NCI-H2107 treated with DMSO at 0.1 percent for 48 hours (cell line): ENCODE measurements at regions not wholly inside any gene's neighbourhood (a gene's known extent, or its start where the extent isn't known, plus 50 kb on each side); places are given as distances from the start of the nearest gene placed in this dataset.
A peak's percentile ranks its signal among the peaks of the same experiment; 100 is the strongest.

Experiments
- DNase-seq: peaks from one replicate; lab custom pipeline; 2025; ENCODE audit not compliant: unreplicated experiment; lab: John Stamatoyannopoulos, UW

DNA sequence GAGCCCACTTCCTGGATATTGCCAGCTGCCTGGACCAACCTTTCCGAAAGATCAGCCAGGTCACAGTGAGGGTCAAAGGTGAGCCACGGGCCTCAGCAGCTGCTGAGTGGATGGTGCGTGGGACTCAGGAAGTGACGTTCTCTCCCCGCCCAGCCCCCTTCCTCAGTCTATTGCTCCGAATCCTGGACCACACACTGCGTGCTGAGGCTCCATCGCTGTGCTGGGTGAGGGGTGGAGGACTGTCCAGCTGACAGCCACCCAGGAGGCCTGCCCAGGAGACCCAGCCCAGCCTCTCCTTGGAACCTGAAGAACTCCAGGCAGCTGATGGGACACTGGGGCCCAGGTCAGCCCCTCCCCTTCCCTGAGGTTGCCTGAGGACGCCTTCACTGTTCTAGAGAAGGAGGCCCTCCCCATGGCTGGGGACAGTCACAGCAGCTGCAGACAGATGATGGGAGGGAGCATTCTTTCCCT, 94.4 kb upstream of the CD93 start:
- DNase-seq: no peak

DNA sequence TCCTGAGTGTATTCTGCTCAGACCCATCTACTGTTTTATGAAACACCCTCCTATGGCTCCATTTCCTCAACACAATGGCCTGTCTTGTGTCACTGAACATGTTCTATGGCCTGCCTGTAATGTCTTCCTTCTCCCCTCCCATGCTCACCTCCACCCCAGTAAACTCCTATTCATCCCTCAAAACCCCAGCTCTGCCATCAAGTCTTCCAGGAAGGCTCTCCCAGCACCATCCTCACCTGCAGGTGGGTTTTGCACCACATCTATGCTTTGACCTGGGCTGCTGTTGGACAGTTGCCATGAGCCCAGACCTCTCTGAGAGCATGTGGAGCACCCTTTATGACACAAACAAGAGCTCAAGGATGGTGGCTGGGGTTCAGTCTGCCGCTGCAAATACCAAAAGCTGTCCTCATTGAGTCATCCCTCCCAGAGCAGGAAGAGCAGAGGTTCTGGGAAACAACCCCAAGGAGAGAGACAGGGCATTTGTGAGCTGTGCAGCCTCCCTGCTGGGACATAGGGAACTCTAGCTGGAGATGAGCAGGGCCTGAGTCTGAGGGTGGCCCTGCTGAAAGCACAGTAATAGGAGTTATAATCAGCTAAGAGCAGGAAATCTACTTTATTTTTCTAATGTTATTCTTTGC, 93.8 kb upstream of the CD93 start:
- no peak for DNase-seq

DNA sequence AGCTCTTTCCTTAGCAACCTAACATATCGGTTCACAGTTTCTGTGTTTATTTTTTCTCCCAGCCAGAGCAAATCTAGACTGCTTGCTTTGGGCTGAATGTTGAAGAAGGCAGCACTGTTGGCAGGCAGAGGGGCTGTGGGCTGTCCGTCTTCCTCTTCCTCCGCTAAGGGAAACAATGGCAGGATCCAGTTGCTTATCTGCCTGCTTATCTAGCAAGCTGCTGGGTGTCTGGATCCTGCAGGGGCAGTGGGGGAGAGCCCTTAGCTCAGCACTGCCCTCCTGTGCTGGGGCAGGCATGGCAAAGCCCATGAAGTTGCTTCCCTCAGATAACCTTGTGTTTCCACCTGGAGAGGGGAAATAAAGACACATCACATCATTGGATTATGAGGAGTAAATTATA, 92.7 kb upstream of the CD93 start:
- no peak for DNase-seq

DNA sequence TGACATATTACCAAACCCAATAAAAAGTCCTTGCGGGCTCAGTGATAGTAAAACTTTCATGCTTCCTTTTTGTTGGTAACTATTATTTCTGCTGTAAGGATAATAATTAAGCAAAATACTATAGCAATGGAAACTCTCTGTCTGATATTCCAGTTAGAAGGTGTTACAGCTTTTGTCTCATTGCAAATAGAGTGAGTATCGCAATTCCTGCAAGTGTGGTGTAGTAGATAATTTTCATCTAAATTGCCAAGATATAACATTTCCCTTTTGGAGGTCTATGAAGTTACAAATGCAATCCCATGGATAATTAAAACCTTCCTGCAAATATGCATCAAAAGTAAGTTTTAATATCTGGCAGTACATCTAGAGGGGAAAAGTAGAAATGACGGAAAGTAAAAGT, 88.7 kb upstream of the CD93 start:
- no peak for DNase-seq

DNA sequence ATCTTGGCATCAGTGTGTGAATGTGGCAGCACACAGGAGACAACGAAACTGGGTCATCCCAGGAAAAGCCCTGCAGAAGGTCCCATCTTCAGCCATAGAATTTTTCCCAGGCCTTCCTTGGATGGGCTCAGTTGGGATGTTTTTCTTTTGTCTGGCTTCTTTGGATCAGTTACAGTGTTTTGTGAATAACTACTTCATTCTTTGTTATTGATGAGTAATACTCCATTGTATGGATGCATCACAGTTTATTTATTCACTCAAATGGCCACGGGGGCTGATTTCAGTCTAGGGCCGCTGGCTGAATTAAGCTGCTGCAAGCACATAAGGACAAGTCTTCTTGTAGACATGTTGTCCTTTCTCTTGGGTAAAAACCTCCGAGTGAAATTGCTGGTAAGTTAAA, 81.3 kb upstream of the CD93 start:
- no peak for DNase-seq

DNA sequence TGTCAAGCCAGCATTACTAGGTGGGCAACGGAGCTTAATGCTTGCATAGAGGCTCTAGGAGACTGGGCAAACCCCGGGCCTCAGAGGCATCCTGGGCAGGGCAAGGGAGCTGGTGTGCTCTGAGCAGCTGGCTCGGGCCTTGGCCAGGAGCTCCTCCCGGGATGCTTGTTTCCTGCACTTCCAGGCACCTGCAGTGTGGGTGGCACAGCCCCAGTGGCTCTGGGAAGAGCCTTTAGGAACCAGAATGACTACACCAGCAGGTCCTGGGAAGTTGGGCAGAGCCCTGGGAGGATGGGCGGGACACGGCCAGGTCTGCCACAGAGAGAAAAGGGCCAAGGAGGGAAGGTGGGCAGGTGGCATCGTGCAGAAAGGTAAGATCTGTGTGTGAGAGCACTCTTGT, 80.4 kb upstream of the CD93 start:
- DNase-seq: no peak

DNA sequence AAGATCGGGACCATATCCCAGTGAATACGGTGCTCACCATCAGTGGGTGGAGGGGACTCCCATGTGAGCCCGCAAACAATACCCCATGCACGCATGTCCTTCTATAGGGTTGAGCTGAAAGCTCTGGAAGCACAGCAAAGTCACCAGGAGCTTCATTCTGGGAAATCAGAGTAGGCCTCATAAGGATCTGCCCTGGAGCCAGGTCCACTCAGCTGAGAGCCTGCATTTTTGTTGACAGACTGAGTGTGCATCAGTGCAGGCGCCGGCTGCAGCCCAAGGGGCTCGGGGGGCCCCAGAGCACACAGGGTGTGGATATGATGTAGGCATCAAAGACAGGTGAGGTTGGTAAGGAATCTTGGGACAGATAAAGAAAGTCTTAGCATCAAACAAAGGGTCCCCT, 79.8 kb upstream of the CD93 start:
- no peak for DNase-seq

DNA sequence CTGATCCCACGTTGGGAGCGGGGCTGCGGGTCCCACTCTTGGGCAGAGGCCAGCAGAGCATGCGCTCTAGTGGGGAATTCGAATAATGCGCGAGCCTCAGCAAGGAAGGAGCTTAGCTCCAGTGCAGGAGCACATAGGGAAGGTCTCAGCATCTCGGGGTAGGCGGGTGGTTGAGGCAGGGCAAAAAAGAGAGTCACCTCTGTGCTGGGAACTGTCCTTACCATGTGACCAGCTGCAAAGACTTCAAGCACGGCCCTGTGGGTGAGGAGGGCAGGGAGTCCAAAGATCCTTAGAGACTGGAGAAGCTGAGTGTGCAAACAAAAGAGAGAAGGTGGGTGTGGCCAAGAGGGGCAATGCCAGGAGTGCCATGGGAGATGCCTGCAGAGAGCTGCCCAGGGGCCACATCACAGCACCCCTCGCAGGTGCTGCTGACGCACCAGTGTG, 79.2 kb upstream of the CD93 start:
- no peak for DNase-seq

DNA sequence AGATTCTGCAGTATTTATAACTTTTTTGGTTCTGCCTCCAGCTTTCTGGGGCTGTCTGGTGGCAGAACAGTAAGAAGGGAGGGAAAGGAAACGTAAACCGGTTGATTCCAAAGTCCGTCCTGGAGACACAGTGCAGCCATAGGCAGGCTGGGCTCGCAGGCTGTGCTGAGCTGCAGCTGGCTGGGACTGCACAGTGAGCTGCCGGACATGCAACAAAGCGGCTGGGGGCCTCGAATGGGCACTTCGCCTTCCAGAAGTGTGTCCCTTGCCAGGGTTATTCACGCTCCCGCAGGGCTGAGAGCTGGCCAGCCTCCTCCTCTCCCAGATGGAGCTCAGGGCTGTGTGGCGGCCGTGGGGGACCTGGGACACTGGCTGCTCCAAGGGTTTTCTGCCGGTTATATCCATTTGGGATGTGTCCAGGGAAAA, 78.1 kb upstream of the CD93 start:
- no peak for DNase-seq

DNA sequence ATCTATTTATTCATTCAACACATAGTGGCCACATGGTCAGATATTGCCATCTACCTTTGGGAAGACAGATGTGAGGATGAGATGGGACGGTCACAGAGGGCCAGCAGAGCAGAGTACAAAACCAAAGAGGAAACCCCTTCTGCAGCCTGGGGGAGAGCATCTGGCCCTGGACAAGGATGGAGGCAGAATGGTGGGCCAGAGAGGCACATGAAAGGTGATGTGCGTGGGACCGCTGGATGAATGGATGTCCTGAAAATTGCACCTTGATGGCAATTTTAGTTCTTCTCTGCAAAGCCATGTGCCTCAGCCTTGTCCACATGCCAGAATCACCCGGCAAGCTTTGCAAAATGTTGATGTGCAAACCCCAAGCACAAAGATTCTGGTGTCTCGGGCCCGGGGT, 77.4 kb upstream of the CD93 start:
- no peak for DNase-seq

DNA sequence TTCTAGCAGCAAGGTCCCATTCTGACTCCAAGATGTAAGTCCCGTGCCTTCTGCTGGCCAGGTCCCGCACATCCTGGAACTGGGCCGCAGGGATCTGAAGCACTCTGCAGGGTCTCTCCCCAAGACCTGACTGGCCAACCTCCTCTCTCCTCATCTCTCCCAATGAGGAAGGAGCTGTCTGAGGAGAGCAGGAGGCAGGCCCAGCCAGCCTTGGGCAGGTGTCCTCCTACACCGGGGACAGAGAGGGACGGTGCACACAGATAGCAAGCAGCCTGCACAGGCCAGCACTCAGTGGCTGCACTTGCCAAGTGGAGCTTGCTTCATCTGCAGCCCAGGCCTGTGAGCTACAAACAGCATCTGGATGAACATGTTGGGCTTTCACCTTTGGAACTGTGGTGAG, 76.8 kb upstream of the CD93 start:
- DNase-seq: no peak

DNA sequence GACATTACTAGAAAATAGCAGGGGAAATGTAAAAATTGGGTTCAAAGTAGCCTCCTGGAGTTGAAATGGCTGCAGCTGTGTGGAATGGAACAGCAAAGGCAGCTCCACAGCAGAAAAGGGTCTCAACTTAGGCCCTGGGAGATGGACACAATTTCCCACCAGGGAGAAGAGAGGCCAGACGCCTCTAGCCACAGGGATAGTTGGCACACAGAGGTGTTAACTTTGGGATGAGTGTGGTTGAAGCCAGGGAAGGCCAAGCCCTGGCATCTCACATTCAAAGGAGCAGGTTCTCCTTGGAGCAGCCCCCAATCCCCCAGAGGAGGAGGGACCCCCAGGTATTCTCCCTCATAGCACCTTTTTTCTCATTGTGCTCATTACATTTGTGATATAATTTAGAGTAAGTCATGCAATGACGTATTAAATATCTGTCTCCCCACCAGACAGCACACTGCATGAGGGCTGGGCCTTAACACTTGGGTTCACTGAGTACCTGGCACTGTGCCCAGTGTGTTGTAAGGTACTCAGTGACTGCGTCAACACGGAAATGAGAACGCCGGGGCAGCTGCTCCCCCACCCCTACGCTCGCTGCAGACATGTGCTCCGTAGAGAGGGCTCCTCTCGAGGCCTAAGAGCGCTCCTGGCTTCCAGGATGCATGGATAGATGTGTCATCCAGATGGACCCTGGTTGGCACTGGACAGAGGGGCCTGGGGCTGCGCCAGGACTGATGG, 76.0 kb upstream of the CD93 start:
- peak; percentile 50 for DNase-seq

DNA sequence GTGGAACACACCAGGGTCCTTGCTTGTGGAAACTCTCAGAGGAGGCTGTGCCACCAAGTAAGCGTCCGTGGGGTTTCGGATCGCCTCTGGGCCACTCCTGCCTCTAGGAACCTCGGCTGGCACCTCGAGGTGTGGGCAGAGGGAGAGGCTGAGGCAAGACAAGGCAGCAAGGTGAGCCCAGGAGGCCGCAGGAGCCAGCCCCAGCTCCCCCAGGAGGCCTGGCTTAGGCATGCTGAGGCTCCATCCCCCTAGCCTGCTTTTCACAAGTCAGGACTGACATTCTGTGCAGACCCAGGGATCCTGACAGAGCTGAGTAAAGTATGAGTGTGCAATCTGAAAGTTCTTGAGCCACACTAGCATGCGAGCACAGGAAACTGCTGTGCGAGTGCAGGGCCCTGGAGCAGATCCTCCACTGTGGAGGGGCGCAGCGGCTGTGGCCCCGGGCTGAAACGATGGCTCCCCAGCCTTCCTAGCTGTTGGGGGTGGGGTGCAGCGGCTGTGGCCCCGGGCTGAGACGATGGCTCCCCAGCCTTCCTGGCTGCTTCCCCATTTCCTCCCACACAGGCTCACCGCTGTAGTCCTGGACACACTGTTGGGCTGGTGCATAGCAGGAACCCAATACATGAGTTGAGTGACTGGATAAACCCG, 75.2 kb upstream of the CD93 start:
- DNase-seq: no peak

DNA sequence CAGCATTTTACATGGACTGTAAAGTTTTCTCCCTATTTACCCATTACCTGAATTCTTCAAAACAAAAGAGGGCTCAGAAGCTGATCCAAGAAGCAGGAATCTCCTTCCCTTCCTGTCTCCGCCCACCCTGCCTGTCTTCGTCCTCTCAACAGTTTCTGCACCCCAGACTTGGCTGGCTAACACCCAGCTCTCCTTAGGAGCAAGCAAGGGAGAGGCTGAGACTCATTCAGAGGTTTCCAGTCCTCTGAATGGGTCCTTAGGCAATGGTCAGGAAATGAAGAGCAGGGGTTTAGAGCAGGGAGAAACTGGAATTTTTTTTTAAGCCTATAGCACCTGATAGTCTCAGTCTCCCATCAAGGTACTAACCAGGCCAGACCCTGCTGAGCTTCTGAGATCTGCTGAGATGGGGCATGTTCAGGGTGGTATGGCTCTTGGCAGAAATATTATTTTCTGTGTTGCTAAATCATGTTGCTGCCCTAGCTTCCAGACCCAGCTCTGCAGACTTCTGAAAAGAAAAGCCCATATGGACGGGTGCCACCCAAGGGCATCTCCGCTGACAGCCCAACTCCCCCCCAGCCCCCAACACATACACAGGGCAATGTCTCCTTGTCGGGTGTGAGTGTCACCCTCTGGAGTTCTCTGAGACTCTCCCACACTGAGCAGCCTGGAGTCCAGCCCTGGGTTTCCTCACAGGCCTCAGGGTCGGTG, 74.6 kb upstream of the CD93 start:
- no peak for DNase-seq

DNA sequence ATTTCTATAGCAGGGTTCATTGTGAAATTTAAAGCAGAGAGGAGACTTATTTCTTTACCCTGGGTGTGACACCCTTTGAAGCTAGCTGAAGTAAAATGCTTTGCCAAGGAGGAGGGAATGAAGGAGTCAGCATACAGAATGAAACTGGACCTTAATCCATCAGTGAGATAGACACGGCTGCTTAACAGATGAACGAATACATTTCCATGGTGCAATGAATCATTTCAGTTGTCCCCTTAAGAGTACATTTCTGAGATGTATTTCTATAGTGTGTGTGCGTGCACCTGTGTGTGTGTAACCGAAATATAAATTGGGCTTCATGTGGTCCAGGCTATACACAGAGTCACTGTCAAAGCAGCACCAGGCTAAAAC, 73.8 kb upstream of the CD93 start:
- no peak for DNase-seq

DNA sequence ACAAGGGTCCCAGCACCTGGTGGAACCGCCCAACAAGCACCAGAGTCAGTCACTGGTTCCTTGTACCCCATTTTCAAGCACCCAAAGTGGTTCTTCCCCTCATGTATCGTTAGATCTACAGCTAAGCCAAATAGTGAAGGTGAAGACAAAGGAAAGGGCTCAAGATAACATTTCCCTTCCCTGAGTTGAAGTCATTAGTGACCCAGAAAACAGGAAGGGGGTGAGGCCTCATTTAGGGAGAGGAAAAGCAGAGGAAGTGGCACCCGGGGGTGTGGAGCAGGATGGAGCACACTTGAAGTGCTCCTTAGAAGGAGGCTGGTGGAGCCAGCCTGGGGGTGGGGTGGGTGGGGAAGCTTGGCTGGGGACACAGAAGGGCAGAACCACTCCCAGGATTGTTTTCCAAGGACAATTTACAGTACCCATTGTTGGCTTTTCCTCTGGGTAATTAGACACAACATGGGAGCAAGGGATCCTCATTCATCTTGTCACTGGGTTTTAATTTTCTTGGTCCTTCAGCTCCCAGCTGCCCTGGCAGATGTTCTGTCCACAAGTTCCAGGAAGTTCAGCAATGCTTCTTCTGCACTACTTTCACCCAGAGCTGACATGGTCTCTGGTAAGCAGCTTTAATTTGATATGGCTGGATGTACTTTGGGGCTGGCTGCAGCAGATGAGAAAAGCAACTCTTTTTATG, 73.3 kb upstream of the CD93 start:
- no peak for DNase-seq

DNA sequence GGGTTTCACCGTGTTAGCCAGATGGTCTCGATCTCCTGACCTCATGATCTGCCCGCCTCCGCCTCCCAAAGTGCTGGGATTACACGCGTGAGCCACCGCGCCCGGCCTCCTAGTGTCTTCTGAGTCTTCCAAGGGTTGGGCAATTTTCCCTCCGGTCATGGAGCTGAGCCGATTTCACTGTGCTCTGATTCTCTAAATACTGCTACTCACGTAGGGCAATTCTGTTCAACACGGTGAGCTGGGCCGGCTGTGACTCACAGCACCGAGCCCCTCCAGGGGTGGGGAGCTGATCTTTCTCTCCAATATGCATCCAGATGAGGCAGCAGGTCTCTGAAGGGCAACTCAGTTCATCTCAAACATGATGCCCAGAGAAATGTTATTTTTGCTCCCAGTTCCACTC, 71.6 kb upstream of the CD93 start:
- DNase-seq: no peak

DNA sequence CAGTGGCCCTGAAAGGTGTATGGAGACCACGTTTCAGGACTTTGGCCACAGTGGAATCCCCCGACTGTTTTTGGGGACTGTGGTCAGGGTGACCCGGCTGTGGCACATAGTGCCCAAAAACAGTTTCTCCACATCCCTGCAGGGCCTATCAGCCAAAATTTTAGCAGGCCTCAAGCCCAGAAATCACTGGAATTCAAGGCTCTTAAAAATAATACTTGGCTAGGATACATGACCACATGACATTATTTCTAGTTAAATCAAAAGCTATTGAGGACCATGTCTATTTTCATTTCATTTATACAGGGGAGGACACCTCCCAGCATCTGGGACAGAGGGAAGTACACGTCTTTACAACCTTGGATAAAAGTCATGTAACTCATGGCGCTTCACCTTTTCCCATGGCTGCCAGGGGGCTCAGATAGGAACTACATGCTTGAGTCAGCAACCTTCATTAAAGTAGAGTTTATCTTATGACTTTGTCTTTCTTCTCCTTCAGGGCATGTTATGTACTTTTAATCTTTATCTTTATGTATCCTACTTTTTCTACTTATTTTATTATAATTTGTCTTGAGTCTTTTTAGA, 70.8 kb upstream of the CD93 start:
- DNase-seq: no peak

DNA sequence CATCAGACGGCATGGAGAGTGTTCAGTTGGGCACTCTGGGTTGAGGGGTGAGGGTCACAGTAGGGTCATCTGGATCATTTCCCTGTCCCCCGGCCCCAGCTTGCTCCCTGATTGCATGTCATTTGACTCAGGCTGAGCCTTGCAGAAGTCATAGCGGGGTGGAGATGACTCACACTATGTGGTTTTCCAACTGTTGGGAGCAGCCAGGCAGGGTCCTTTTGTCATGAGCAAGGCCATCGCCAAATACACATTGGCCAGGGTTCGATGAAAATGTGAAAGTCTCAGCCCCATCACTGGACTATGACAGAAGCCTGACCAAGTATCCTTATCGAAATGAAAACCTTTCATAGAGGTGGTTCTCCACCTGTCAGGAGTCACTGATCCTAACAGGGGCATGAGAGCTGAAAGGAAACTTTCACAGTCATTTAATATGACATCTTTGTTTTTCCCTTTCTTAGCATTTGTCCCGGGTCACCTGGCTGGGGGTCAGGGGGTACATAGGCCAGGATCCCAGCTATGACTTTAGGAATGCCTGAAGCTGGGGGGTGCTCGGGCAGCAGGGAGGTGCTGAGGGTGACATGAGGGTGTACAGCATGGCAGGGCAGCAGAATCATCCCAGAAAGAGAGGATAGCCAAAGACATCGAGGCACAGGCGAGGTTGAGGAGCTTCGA, 70.2 kb upstream of the CD93 start:
- DNase-seq: no peak

DNA sequence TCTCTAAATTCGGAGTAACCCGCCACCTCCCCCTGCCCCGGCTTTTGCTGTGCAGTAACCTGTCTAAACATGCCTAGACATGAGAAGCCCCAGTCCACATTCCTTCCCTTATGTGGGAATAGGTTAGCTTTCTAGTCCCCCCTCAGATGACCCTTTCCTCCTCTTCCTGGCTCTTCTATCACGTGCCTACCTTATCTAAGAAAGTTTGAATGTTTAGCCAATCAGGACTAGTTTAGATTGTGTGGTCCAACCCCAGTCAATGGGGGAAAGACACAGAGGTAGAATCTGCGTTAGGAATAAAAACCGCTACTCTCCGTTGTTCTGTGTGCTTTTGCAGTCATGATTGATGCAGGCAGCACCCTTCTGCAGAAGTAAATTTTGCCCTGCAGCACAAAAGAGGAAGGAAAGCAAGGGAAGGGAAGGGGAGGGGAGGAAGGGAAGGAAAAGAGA, 69.0 kb upstream of the CD93 start:
- no peak for DNase-seq
